PFSK-1 (cell line): ENCODE measurements at regions not wholly inside any gene's neighbourhood (a gene's known extent, or its start where the extent isn't known, plus 50 kb on each side); places are given as distances from the start of the nearest gene placed in this dataset.

Experiments
- FOXP2 ChIP-seq: optimal IDR thresholded peaks from 2 replicates; pipeline ENCODE3; 2011; ENCODE audit warnings: borderline replicate concordance, control low read depth, inconsistent platforms; ENCODE audit not compliant: insufficient read depth; ENCODE audit errors: extremely low read length, extremely low read depth
- POLR2AphosphoS5 ChIP-seq: IDR thresholded peaks from 2 replicates; pipeline ENCODE4 v1.6.1; 2012; ENCODE audit warnings: low read depth, mild to moderate bottlenecking, control low read depth, low read length, moderate library complexity
- REST ChIP-seq, 2 experiments: IDR thresholded peaks; 2 replicates each; pipeline versions ENCODE4 v1.6.1 to v1.8.0; 2011 to 2012; ENCODE audit warnings: low read depth in 2 of 2, low read length in 2 of 2, control low read depth in 1 of 2, inconsistent platforms in 1 of 2, mild to moderate bottlenecking in 1 of 2, moderate library complexity in 1 of 2; ENCODE audit not compliant: insufficient read depth in 1 of 2
- SIN3A ChIP-seq: IDR thresholded peaks from 2 replicates; pipeline ENCODE4 v1.6.1; 2012; ENCODE audit warnings: mild to moderate bottlenecking, low read length, moderate library complexity, borderline replicate concordance; ENCODE audit not compliant: insufficient read depth
- TAF1 ChIP-seq: IDR thresholded peaks from 2 replicates; pipeline ENCODE4 v1.6.1; 2012; ENCODE audit warnings: low read length, control low read depth, borderline replicate concordance; ENCODE audit not compliant: insufficient read depth

- TF ChIP-seq REST (IDR thresholded peaks at IDR 0.05; ENCODE audit: insufficient read depth in 1 of 2, low read depth in 2 of 2, low read length in 2 of 2) (no peak), SIN3A (no peak), TAF1 (no peak), POLR2AphosphoS5 (no peak), FOXP2 (no peak)
Observed at GRCh38 chr1:189921613-189922012, 556.1 kb downstream of the BRINP3 start.

DNA sequence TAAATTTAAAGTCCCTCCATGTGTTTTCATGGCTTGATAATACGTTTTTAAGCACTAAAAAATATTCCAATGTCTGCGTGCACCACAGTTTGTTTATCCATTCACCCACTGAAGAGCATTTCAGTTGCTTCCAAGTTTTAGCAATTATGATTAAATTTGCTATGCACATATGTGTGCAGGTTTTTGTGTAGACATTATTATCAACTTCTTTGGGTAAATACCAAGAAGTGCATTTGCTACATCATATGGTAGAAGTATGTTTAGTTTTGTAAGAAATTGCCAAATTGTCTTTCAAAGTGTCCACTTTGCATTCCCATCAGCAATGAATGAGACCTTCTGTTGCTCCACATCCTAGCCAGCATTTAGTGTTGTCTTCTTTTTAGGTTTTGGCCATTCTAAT lies 550.0 kb downstream of the BRINP3 start:
- TF ChIP-seq SIN3A = no peak
- TF ChIP-seq TAF1 = no peak
- TF ChIP-seq REST (IDR thresholded peaks at IDR 0.05; ENCODE audit: insufficient read depth in 1 of 2, low read depth in 2 of 2, low read length in 2 of 2) = no peak
- no peak for TF ChIP-seq FOXP2
- TF ChIP-seq POLR2AphosphoS5 = no peak

GRCh38 chr1:189929501-189930099 lies 548.1 kb downstream of the BRINP3 start:
- TF ChIP-seq SIN3A = no peak
- no peak for TF ChIP-seq REST (IDR thresholded peaks at IDR 0.05; ENCODE audit: insufficient read depth in 1 of 2, low read depth in 2 of 2, low read length in 2 of 2)
- TF ChIP-seq POLR2AphosphoS5 = no peak
- TF ChIP-seq FOXP2 = no peak
- TF ChIP-seq TAF1 = no peak

- TF ChIP-seq REST (IDR thresholded peaks at IDR 0.05; ENCODE audit: insufficient read depth in 1 of 2, low read depth in 2 of 2, low read length in 2 of 2) = no peak
- TF ChIP-seq TAF1 = no peak
- no peak for TF ChIP-seq SIN3A
- TF ChIP-seq POLR2AphosphoS5 = no peak
- TF ChIP-seq FOXP2 = no peak
Observed at GRCh38 chr1:189936861-189937260, 540.8 kb downstream of the BRINP3 start.

DNA sequence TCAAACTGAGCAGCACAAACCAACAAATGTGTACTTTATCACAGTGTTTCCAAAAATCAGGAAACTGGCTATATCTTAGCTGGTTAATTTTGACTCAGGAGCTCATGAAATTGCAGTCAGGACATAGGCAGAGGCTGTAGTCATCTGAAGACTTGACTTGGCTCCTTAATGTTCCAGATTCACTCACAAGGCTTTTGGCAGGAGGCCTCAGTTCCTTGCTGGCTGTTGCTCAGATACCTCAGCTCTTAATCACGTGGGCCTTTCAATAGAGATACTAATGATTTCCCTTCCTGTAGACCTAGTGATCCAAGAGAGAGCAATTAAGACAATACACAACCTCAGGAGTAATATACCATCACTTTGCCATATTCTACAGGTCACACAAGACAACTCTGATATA lies 537.7 kb downstream of the BRINP3 start:
- TF ChIP-seq SIN3A (no peak), REST (IDR thresholded peaks at IDR 0.05; ENCODE audit: insufficient read depth in 1 of 2, low read depth in 2 of 2, low read length in 2 of 2) (no peak), POLR2AphosphoS5 (no peak)
